HEK293T (cell line): ENCODE measurements at regions not wholly inside any gene's neighbourhood (a gene's known extent, or its start where the extent isn't known, plus 50 kb on each side); places are given as distances from the start of the nearest gene placed in this dataset.

Source experiments
- SUZ12 ChIP-seq: fragments of 450-650 bp; IDR thresholded peaks from 2 replicates; pipeline ENCODE4 v1.6.1; 2016; ENCODE audit warnings: mild to moderate bottlenecking
- TARDBP ChIP-seq: fragments of 450-650 bp; IDR thresholded peaks from 2 replicates; pipeline ENCODE4 v1.6.1; 2016

DNA sequence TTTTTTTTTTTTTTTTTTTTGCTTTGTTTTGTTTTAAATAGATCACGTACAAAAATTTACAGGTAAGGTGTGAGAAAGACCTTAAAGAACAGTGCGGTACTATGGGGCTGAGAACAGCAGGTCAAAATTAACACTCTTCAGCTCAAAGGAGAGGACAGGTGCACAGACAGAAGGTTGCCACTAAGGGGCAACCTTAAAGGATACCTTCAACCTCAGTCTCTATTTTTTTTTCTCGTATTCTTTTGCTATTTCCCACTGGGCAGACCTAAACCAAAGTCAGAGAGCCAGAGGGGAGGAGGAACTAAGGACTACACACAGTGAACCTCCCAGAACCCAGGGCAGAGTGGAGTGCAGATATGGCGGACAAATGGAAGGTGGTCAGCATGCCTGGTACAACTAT, 1984.3 kb upstream of the IGFBP7 start:
- TF ChIP-seq SUZ12 (no peak), TARDBP (no peak)
